Adrenal gland (tissue), 9 donors: ENCODE measurements at regions not wholly inside any gene's neighbourhood (a gene's known extent, or its start where the extent isn't known, plus 50 kb on each side); places are given as distances from the start of the nearest gene placed in this dataset.
A peak's percentile ranks its signal among the peaks of the same experiment; 100 is the strongest.

ENCODE experiments used
- DNase-seq, 7 donors: peaks; one replicate each; pipeline ENCODE4 v3.0.0-alpha.2; 2019 to 2020
- H3K27ac ChIP-seq, 5 donors: fragments of 200-600 bp; sonication (generic) in 4 of 5; 1 replicate in 3 of 5; 2 replicates in 2 of 5; pipeline versions ENCODE4 v1.5.1 to v1.8.0; 2016 to 2020; ENCODE audit warnings: mild to moderate bottlenecking in 1 of 5
- H3K27me3 ChIP-seq: fragments of 200-600 bp; 2 replicates; pipeline ENCODE4 v1.8.0; 2021
- H3K36me3 ChIP-seq, 2 donors: fragments of 200-600 bp; replicated peaks in 1 of 2; 1 replicate in 1 of 2; 2 replicates in 1 of 2; pipeline versions ENCODE4 v1.5.1 to v1.8.0; 2018 to 2022
- H3K4me1 ChIP-seq, 2 donors: fragments of 200-600 bp; replicated peaks in 1 of 2; 1 replicate in 1 of 2; 2 replicates in 1 of 2; pipeline versions ENCODE4 v1.5.1 to v1.8.0; 2018 to 2021
- H3K4me3 ChIP-seq, 4 donors: fragments of 200-600 bp; sonication (generic) in 3 of 4; one replicate each; pipeline ENCODE4 v1.5.1; 2016 to 2018
- H3K9me3 ChIP-seq, 3 donors: fragments of 200-600 bp; sonication (generic) in 1 of 3; replicated peaks in 1 of 3; 1 replicate in 2 of 3; 2 replicates in 1 of 3; pipeline versions ENCODE4 v1.5.1 to v1.8.0; 2016 to 2021
- CTCF ChIP-seq, 6 experiments: fragments of 450-650 bp in 4 of 6; fragments of 200-600 bp in 2 of 6; sonication (generic) in 1 of 6; IDR thresholded peaks; 1 replicate in 5 of 6; 2 replicates in 1 of 6; pipeline versions ENCODE4 v1.5.1 to v1.8.0; 2016 to 2021; ENCODE audit warnings: antibody characterized with exemption in 6 of 6, mild to moderate bottlenecking in 2 of 6, moderate library complexity in 1 of 6
- POLR2A ChIP-seq, 2 donors: fragments of 450-650 bp; IDR thresholded peaks; one replicate each; pipeline ENCODE4 v1.6.1; 2017; ENCODE audit warnings: antibody characterized with exemption in 2 of 2, mild to moderate bottlenecking in 2 of 2, moderate library complexity in 1 of 2
- WGBS, 4 donors: extraction: QIAGEN DNeasy Blood & Tissue Kit in 2 of 4; methylation state at CpG; one replicate each; pipeline versions ENCODE4 v1.1.5 to v1.1.7; 2013 to 2017; 5-methylcytosine and 5-hydroxymethylcytosine counted together
- intact Hi-C, 2 donors: fragments of 100-400 bp; cut with DNase I; formaldehyde crosslinking; loops; one replicate each; pipeline versions ENCODE4 v1.14.1 to v1.15.0; 2022 to 2023
- donor health status: healthy with polysubstance abuse.
- donor health status: Bipolar disorder and iron deficiency.
- donor health status: DM: yes; HTN: yes; CAD: no.
- donor health status: DM: no; HTN: no; CAD: no.
- donor health status: DM: no; HTN: no; CAD: no.

- WGBS, 4 donors: 74 to 90% (median 85%) methylated on average over 1 to 4 of the region's 4 CpGs
- no peak for TF ChIP-seq CTCF (IDR thresholded peaks at IDR 0.05)
- TF ChIP-seq POLR2A (IDR thresholded peaks at IDR 0.05): no peak
- Histone ChIP-seq H3K4me1 (no peaks in the 10 kb centered on the region), H3K27ac (no peak overlapping the region), H3K4me3 (no peak overlapping the region), H3K9me3 (no peaks in the 10 kb centered on the region), H3K27me3 (no peaks in the 10 kb centered on the region), H3K36me3 (no peaks in the 10 kb centered on the region)
- intact Hi-C loops: no loop called here
- no peak for DNase-seq
Observed at GRCh38 chr15:66629817-66630576, 64.2 kb upstream of the LCTL start.

- no peaks in the 10 kb centered on the region for H3K4me1 ChIP-seq
- H3K36me3 ChIP-seq: no peaks in the 10 kb centered on the region
- no peak overlapping the region for H3K4me3 ChIP-seq
- intact Hi-C loops: no loop called here
- H3K27me3 ChIP-seq: no peaks in the 10 kb centered on the region
- H3K9me3 ChIP-seq: no peaks in the 10 kb centered on the region
- WGBS, 4 donors: 76 to 89% (median 87%) methylated on average over 12 to 17 of the region's 17 CpGs
- no peak for TF ChIP-seq POLR2A (IDR thresholded peaks at IDR 0.05)
- TF ChIP-seq CTCF (IDR thresholded peaks at IDR 0.05): no peak
- no peak for DNase-seq
- H3K27ac ChIP-seq: no peak overlapping the region
Observed at GRCh38 chr15:66630801-66631351, 65.1 kb upstream of the LCTL start.

GRCh38 chr15:66631616-66632263 lies 65.9 kb upstream of the LCTL start:
- H3K27ac ChIP-seq: peak overlapping the region in 1 of 5 donors; percentile 69

More at GRCh38 chr15:66631616-66632263, 65.9 kb upstream of the LCTL start:
- Histone ChIP-seq H3K36me3 (no peaks in the 10 kb centered on the region), H3K4me1 (no peaks in the 10 kb centered on the region), H3K27me3 (no peaks in the 10 kb centered on the region), H3K9me3 (no peaks in the 10 kb centered on the region), H3K4me3 (no peak overlapping the region)
- WGBS, 4 donors: 76 to 89% (median 83%) methylated on average over 6 to 7 of the region's 7 CpGs
- DNase-seq: no peak
- intact Hi-C loops: no loop called here
- TF ChIP-seq POLR2A (IDR thresholded peaks at IDR 0.05) (no peak), CTCF (IDR thresholded peaks at IDR 0.05) (no peak)
